ENCODE measurements at regions not wholly inside any gene's neighbourhood (a gene's known extent, or its start where the extent isn't known, plus 50 kb on each side); places are given as distances from the start of the nearest gene placed in this dataset.

- no peak overlapping the region for H3K27ac Mint-ChIP-seq
- no peak for TF ChIP-seq CREB1 (CRISPR knock-in tag; IDR thresholded peaks at IDR 0.05; ENCODE audit: low read depth)
- no peak for TF ChIP-seq POLR2AphosphoS5 (IDR thresholded peaks at IDR 0.05; ENCODE audit: low read depth)
- no peak for TF ChIP-seq ZNF462 (CRISPR knock-in tag; IDR thresholded peaks at IDR 0.05)
- TF ChIP-seq, protein P1, sequence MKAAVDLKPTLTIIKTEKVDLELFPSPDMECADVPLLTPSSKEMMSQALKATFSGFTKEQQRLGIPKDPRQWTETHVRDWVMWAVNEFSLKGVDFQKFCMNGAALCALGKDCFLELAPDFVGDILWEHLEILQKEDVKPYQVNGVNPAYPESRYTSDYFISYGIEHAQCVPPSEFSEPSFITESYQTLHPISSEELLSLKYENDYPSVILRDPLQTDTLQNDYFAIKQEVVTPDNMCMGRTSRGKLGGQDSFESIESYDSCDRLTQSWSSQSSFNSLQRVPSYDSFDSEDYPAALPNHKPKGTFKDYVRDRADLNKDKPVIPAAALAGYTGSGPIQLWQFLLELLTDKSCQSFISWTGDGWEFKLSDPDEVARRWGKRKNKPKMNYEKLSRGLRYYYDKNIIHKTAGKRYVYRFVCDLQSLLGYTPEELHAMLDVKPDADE (IDR thresholded peaks at IDR 0.05): no peak
- TF ChIP-seq EZH2 (IDR thresholded peaks at IDR 0.05; ENCODE audit: low read depth, unreplicated experiment): no peak
- TF ChIP-seq, protein P2, sequence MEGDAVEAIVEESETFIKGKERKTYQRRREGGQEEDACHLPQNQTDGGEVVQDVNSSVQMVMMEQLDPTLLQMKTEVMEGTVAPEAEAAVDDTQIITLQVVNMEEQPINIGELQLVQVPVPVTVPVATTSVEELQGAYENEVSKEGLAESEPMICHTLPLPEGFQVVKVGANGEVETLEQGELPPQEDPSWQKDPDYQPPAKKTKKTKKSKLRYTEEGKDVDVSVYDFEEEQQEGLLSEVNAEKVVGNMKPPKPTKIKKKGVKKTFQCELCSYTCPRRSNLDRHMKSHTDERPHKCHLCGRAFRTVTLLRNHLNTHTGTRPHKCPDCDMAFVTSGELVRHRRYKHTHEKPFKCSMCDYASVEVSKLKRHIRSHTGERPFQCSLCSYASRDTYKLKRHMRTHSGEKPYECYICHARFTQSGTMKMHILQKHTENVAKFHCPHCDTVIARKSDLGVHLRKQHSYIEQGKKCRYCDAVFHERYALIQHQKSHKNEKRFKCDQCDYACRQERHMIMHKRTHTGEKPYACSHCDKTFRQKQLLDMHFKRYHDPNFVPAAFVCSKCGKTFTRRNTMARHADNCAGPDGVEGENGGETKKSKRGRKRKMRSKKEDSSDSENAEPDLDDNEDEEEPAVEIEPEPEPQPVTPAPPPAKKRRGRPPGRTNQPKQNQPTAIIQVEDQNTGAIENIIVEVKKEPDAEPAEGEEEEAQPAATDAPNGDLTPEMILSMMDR (conservative IDR thresholded peaks at IDR 0.05; ENCODE audit: low read depth in 2 of 2): no peak
- TF ChIP-seq ZNF114 (CRISPR knock-in tag; IDR thresholded peaks at IDR 0.05): no peak
- TF ChIP-seq, protein P3, sequence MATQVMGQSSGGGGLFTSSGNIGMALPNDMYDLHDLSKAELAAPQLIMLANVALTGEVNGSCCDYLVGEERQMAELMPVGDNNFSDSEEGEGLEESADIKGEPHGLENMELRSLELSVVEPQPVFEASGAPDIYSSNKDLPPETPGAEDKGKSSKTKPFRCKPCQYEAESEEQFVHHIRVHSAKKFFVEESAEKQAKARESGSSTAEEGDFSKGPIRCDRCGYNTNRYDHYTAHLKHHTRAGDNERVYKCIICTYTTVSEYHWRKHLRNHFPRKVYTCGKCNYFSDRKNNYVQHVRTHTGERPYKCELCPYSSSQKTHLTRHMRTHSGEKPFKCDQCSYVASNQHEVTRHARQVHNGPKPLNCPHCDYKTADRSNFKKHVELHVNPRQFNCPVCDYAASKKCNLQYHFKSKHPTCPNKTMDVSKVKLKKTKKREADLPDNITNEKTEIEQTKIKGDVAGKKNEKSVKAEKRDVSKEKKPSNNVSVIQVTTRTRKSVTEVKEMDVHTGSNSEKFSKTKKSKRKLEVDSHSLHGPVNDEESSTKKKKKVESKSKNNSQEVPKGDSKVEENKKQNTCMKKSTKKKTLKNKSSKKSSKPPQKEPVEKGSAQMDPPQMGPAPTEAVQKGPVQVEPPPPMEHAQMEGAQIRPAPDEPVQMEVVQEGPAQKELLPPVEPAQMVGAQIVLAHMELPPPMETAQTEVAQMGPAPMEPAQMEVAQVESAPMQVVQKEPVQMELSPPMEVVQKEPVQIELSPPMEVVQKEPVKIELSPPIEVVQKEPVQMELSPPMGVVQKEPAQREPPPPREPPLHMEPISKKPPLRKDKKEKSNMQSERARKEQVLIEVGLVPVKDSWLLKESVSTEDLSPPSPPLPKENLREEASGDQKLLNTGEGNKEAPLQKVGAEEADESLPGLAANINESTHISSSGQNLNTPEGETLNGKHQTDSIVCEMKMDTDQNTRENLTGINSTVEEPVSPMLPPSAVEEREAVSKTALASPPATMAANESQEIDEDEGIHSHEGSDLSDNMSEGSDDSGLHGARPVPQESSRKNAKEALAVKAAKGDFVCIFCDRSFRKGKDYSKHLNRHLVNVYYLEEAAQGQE (IDR thresholded peaks at IDR 0.05; ENCODE audit: unreplicated experiment): no peak
- TF ChIP-seq STAT1 (IDR thresholded peaks at IDR 0.05; ENCODE audit: unreplicated experiment): no peak
- TF ChIP-seq NANOG (IDR thresholded peaks at IDR 0.05; ENCODE audit: borderline replicate concordance): no peak
- no peak for TF ChIP-seq EZH2phosphoT487 (IDR thresholded peaks at IDR 0.05; ENCODE audit: unreplicated experiment)
- TF ChIP-seq JUNB (IDR thresholded peaks at IDR 0.05; ENCODE audit: unreplicated experiment): no peak
- no peak for TF ChIP-seq ZNF331 (CRISPR knock-in tag; IDR thresholded peaks at IDR 0.05; ENCODE audit: low read depth)
- no peak overlapping the region for H3K4me2 ChIP-seq
- no peaks in the 10 kb centered on the region for H3K9me2 ChIP-seq (ENCODE audit: insufficient read depth)
- H3F3A ChIP-seq (replicated peaks; ENCODE audit: low read depth): no peaks in the 10 kb centered on the region
- H4K20me1 ChIP-seq (replicated peaks; ENCODE audit: insufficient read depth): no peaks in the 10 kb centered on the region
- no peak overlapping the region for H2AFZ ChIP-seq
- DNase-seq (ENCODE audit: low spot score) (no peak), ATAC-seq (no peak)
- no peaks in the 10 kb centered on the region for H3K27me3 ChIP-seq (ENCODE audit: insufficient read depth)
- H3K36me3 ChIP-seq (ENCODE audit: insufficient read depth): peaks cover 3% of the 10 kb centered on the region; the same call in 1 of the 2 replicates
- no peaks in the 10 kb centered on the region for H3K79me2 ChIP-seq (replicated peaks; ENCODE audit: insufficient read depth)
- H3K4me1 Mint-ChIP-seq: peaks cover 21% of the 10 kb centered on the region
- H3K27me3 Mint-ChIP-seq (ENCODE audit: insufficient read depth, low read depth, poor library complexity): peaks cover 4% of the 10 kb centered on the region
- H3K36me3 Mint-ChIP-seq (ENCODE audit: low read depth): peaks cover 6% of the 10 kb centered on the region; the same call in 2 of the 3 replicates
- H3K27ac ChIP-seq (ENCODE audit: low read depth): no peak overlapping the region
- no peak overlapping the region for H3K4me3 Mint-ChIP-seq
- H3K9me3 Mint-ChIP-seq: peaks cover 27% of the 10 kb centered on the region
- H3K4me1 ChIP-seq (ENCODE audit: insufficient read depth): no peaks in the 10 kb centered on the region
- no peak overlapping the region for H3K4me3 ChIP-seq
These were observed 144.1 kb downstream of the NDUFA10 start for GRCh38 chr2:239881031-239881471.
